ENCODE measurements at regions not wholly inside any gene's neighbourhood (a gene's known extent, or its start where the extent isn't known, plus 50 kb on each side); places are given as distances from the start of the nearest gene placed in this dataset.

GRCh38 chr13:40370661-40371060 lies 295.8 kb downstream of the FOXO1 start:
- TF ChIP-seq CTCF (IDR thresholded peaks at IDR 0.05 in 8 of 11, conservative IDR thresholded peaks at IDR 0.05 in 3 of 11) (no peak), POLR2A (IDR thresholded peaks at IDR 0.05) (no peak), POLR2AphosphoS5 (IDR thresholded peaks at IDR 0.05) (no peak)
